ENCODE measurements at regions not wholly inside any gene's neighbourhood (a gene's known extent, or its start where the extent isn't known, plus 50 kb on each side); places are given as distances from the start of the nearest gene placed in this dataset.

- Mint-ChIP-seq H3K36me3 (ENCODE audit: low read depth) (no peaks in the 10 kb centered on the region), H3K4me3 (no peak overlapping the region), H3K4me1 (ENCODE audit: low read depth) (no peaks in the 10 kb centered on the region), H3K27ac (no peak overlapping the region), H3K9me3 (no peaks in the 10 kb centered on the region), H3K27me3 (ENCODE audit: low read depth) (peaks cover 6% of the 10 kb centered on the region)
- peak; percentile 30 for DNase-seq
- intact Hi-C loops (cut with micrococcal nuclease) = no loop called here
- CTCF ChIA-PET = interaction anchor here (0.6 kb wide), 1 partner anchor 149 kb away, joined by 3 read pairs; no protein-coding TSS in a partner anchor
Measured at GRCh38 chr10:83917537-83918506, 221.5 kb upstream of the GHITM start.

- CTCF ChIA-PET = no interaction called here
- Mint-ChIP-seq H3K36me3 (ENCODE audit: low read depth) (no peaks in the 10 kb centered on the region), H3K4me1 (ENCODE audit: low read depth) (no peaks in the 10 kb centered on the region), H3K27ac (no peak overlapping the region), H3K9me3 (no peaks in the 10 kb centered on the region), H3K4me3 (no peak overlapping the region), H3K27me3 (ENCODE audit: low read depth) (peaks cover 12% of the 10 kb centered on the region)
- intact Hi-C loops (cut with micrococcal nuclease) = no loop called here
- no peak for DNase-seq
Measured at GRCh38 chr10:83919187-83919586, 220.1 kb upstream of the GHITM start.

GRCh38 chr10:83921984-83922860 lies 217.1 kb upstream of the GHITM start:
- Mint-ChIP-seq H3K4me3 (no peak overlapping the region), H3K9me3 (no peaks in the 10 kb centered on the region), H3K4me1 (ENCODE audit: low read depth) (no peaks in the 10 kb centered on the region), H3K36me3 (ENCODE audit: low read depth) (no peaks in the 10 kb centered on the region), H3K27ac (no peak overlapping the region), H3K27me3 (ENCODE audit: low read depth) (peaks cover 10% of the 10 kb centered on the region)
- no peak for DNase-seq
- CTCF ChIA-PET = no interaction called here
- intact Hi-C loops (cut with micrococcal nuclease) = no loop called here

- Mint-ChIP-seq H3K27me3 (ENCODE audit: low read depth) (peaks cover 7% of the 10 kb centered on the region), H3K9me3 (no peaks in the 10 kb centered on the region), H3K4me1 (ENCODE audit: low read depth) (no peaks in the 10 kb centered on the region), H3K36me3 (ENCODE audit: low read depth) (no peaks in the 10 kb centered on the region), H3K27ac (no peak overlapping the region), H3K4me3 (no peak overlapping the region)
- DNase-seq = no peak
- CTCF ChIA-PET = no interaction called here
- intact Hi-C loops (cut with micrococcal nuclease) = no loop called here
Measured at GRCh38 chr10:83925133-83925532, 214.2 kb upstream of the GHITM start.

- H3K36me3 Mint-ChIP-seq (ENCODE audit: low read depth) = no peaks in the 10 kb centered on the region
- peaks cover 7% of the 10 kb centered on the region for H3K27me3 Mint-ChIP-seq (ENCODE audit: low read depth)
- DNase-seq = no peak
- intact Hi-C loops (cut with micrococcal nuclease) = no loop called here
- H3K4me1 Mint-ChIP-seq (ENCODE audit: low read depth) = no peaks in the 10 kb centered on the region
- H3K27ac Mint-ChIP-seq = no peak overlapping the region
- CTCF ChIA-PET = no interaction called here
- H3K4me3 Mint-ChIP-seq = no peak overlapping the region
- H3K9me3 Mint-ChIP-seq = no peaks in the 10 kb centered on the region
Measured at GRCh38 chr10:83926606-83927005, 212.7 kb upstream of the GHITM start.

GRCh38 chr10:83927166-83927565 lies 212.1 kb upstream of the GHITM start:
- no peak for DNase-seq
- Mint-ChIP-seq H3K4me3 (no peak overlapping the region), H3K27me3 (ENCODE audit: low read depth) (peaks cover 7% of the 10 kb centered on the region), H3K27ac (no peak overlapping the region), H3K36me3 (ENCODE audit: low read depth) (no peaks in the 10 kb centered on the region), H3K4me1 (ENCODE audit: low read depth) (no peaks in the 10 kb centered on the region), H3K9me3 (no peaks in the 10 kb centered on the region)
- CTCF ChIA-PET = no interaction called here
- intact Hi-C loops (cut with micrococcal nuclease) = no loop called here

GRCh38 chr10:83929399-83929798 lies 209.9 kb upstream of the GHITM start:
- Mint-ChIP-seq H3K27ac (no peak overlapping the region), H3K4me3 (no peak overlapping the region), H3K4me1 (ENCODE audit: low read depth) (no peaks in the 10 kb centered on the region), H3K27me3 (ENCODE audit: low read depth) (no peaks in the 10 kb centered on the region), H3K9me3 (no peaks in the 10 kb centered on the region), H3K36me3 (ENCODE audit: low read depth) (no peaks in the 10 kb centered on the region)
- no peak for DNase-seq
- intact Hi-C loops (cut with micrococcal nuclease) = no loop called here
- CTCF ChIA-PET = no interaction called here

GRCh38 chr10:83931669-83932068 lies 207.6 kb upstream of the GHITM start:
- H3K4me3 Mint-ChIP-seq = no peak overlapping the region
- H3K4me1 Mint-ChIP-seq (ENCODE audit: low read depth) = no peaks in the 10 kb centered on the region
- H3K27me3 Mint-ChIP-seq (ENCODE audit: low read depth) = no peaks in the 10 kb centered on the region
- H3K9me3 Mint-ChIP-seq = no peaks in the 10 kb centered on the region
- H3K27ac Mint-ChIP-seq = no peak overlapping the region
- intact Hi-C loops (cut with micrococcal nuclease) = no loop called here
- no peaks in the 10 kb centered on the region for H3K36me3 Mint-ChIP-seq (ENCODE audit: low read depth)
- no peak for DNase-seq
- CTCF ChIA-PET = no interaction called here

- H3K36me3 Mint-ChIP-seq (ENCODE audit: low read depth) = no peaks in the 10 kb centered on the region
- H3K27me3 Mint-ChIP-seq (ENCODE audit: low read depth) = no peaks in the 10 kb centered on the region
- CTCF ChIA-PET = interaction anchor here (0.7 kb wide), 1 partner anchor 281 kb away, joined by 3 read pairs; no protein-coding TSS in a partner anchor
- intact Hi-C loops (cut with micrococcal nuclease) = no loop called here
- H3K9me3 Mint-ChIP-seq = no peaks in the 10 kb centered on the region
- H3K4me1 Mint-ChIP-seq (ENCODE audit: low read depth) = no peaks in the 10 kb centered on the region
- DNase-seq = no peak
- H3K4me3 Mint-ChIP-seq = no peak overlapping the region
- H3K27ac Mint-ChIP-seq = no peak overlapping the region
Measured at GRCh38 chr10:83932245-83932644, 207.1 kb upstream of the GHITM start.

- H3K4me3 Mint-ChIP-seq = no peak overlapping the region
- CTCF ChIA-PET = no interaction called here
- H3K27ac Mint-ChIP-seq = no peak overlapping the region
- DNase-seq = no peak
- H3K9me3 Mint-ChIP-seq = no peaks in the 10 kb centered on the region
- intact Hi-C loops (cut with micrococcal nuclease) = no loop called here
- no peaks in the 10 kb centered on the region for H3K4me1 Mint-ChIP-seq (ENCODE audit: low read depth)
- H3K27me3 Mint-ChIP-seq (ENCODE audit: low read depth) = peaks cover under 1% of the 10 kb centered on the region
- no peaks in the 10 kb centered on the region for H3K36me3 Mint-ChIP-seq (ENCODE audit: low read depth)
Measured at GRCh38 chr10:83934062-83934461, 205.2 kb upstream of the GHITM start.

GRCh38 chr10:83934641-83935338 lies 204.5 kb upstream of the GHITM start:
- H3K36me3 Mint-ChIP-seq (ENCODE audit: low read depth) = no peaks in the 10 kb centered on the region
- intact Hi-C loops (cut with micrococcal nuclease) = no loop called here
- CTCF ChIA-PET = interaction anchor here (0.6 kb wide), 1 partner anchor 63 kb away, joined by 3 read pairs; no protein-coding TSS in a partner anchor
- DNase-seq = no peak
- H3K9me3 Mint-ChIP-seq = no peaks in the 10 kb centered on the region
- H3K4me3 Mint-ChIP-seq = no peak overlapping the region
- H3K4me1 Mint-ChIP-seq (ENCODE audit: low read depth) = no peaks in the 10 kb centered on the region
- H3K27ac Mint-ChIP-seq = no peak overlapping the region
- peaks cover 3% of the 10 kb centered on the region for H3K27me3 Mint-ChIP-seq (ENCODE audit: low read depth)

- Mint-ChIP-seq H3K27ac (no peak overlapping the region), H3K27me3 (ENCODE audit: low read depth) (peaks cover 3% of the 10 kb centered on the region), H3K4me1 (ENCODE audit: low read depth) (no peaks in the 10 kb centered on the region), H3K36me3 (ENCODE audit: low read depth) (no peaks in the 10 kb centered on the region), H3K9me3 (no peaks in the 10 kb centered on the region), H3K4me3 (no peak overlapping the region)
- intact Hi-C loops (cut with micrococcal nuclease) = no loop called here
- CTCF ChIA-PET = interaction anchor here (0.6 kb wide), 1 partner anchor 64 kb away, joined by 3 read pairs; no protein-coding TSS in a partner anchor
- DNase-seq = no peak
Measured at GRCh38 chr10:83935339-83935736, 204.0 kb upstream of the GHITM start.

All from activated naive CD4-positive, alpha-beta T cell treated with anti-CD3 and anti-CD28 coated beads for 36 hours (primary cell).